Gastroesophageal sphincter (tissue), 3 donors: ENCODE measurements at regions not wholly inside any gene's neighbourhood (a gene's known extent, or its start where the extent isn't known, plus 50 kb on each side); places are given as distances from the start of the nearest gene placed in this dataset.

ENCODE experiments used
- CTCF ChIP-seq, 4 experiments: fragments of 200-600 bp in 2 of 4; fragments of 450-650 bp in 2 of 4; sonication (generic) in 1 of 4; IDR thresholded peaks; one replicate each; pipeline ENCODE4 v1.5.1; 2017 to 2019; ENCODE audit warnings: antibody characterized with exemption in 4 of 4, mild to moderate bottlenecking in 2 of 4, moderate library complexity in 2 of 4
- POLR2A ChIP-seq, 2 donors: fragments of 450-650 bp; IDR thresholded peaks; one replicate each; pipeline ENCODE4 v1.6.1; 2017; ENCODE audit warnings: antibody characterized with exemption in 2 of 2, mild to moderate bottlenecking in 2 of 2, moderate library complexity in 1 of 2

GRCh38 chr6:5837323-5837722, 169.4 kb downstream of the NRN1 start:
- no peak for TF ChIP-seq CTCF (IDR thresholded peaks at IDR 0.05)
- TF ChIP-seq POLR2A (IDR thresholded peaks at IDR 0.05) = no peak
